ENCODE measurements at regions not wholly inside any gene's neighbourhood (a gene's known extent, or its start where the extent isn't known, plus 50 kb on each side); places are given as distances from the start of the nearest gene placed in this dataset.

- no peak for TF ChIP-seq POLR2A (IDR thresholded peaks at IDR 0.05; ENCODE audit: low read length)
- TF ChIP-seq GATA1 (IDR thresholded peaks at IDR 0.05; ENCODE audit: low read depth, low read length), result no peak
These were observed 195.2 kb upstream of the SOX14 start for GRCh38 chr3:137568880-137569279.
